Astrocyte of the spinal cord (primary cell): ENCODE measurements at regions not wholly inside any gene's neighbourhood (a gene's known extent, or its start where the extent isn't known, plus 50 kb on each side); places are given as distances from the start of the nearest gene placed in this dataset.

Experiments used
- DNase-seq: peaks from one replicate; pipeline ENCODE4 v3.0.0; 2011; ENCODE audit warnings: low read depth, low spot score
- H3K4me3 ChIP-seq: 2 replicates; pipeline ENCODE4 v1.5.1; 2011; ENCODE audit warnings: low read depth, mild to moderate bottlenecking, low read length, moderate library complexity
- in situ Hi-C: cut with HindIII; loops from 2 replicates; pipeline ENCODE4 v1.10.0; 2017; ENCODE audit warnings: low sequenced_read_pairs
- TF ChIP-seq, protein P1 (sequence below): IDR thresholded peaks from 2 replicates; pipeline ENCODE4 v1.5.1; 2012; ENCODE audit warnings: low read depth, mild to moderate bottlenecking, low read length, inconsistent platforms

DNA sequence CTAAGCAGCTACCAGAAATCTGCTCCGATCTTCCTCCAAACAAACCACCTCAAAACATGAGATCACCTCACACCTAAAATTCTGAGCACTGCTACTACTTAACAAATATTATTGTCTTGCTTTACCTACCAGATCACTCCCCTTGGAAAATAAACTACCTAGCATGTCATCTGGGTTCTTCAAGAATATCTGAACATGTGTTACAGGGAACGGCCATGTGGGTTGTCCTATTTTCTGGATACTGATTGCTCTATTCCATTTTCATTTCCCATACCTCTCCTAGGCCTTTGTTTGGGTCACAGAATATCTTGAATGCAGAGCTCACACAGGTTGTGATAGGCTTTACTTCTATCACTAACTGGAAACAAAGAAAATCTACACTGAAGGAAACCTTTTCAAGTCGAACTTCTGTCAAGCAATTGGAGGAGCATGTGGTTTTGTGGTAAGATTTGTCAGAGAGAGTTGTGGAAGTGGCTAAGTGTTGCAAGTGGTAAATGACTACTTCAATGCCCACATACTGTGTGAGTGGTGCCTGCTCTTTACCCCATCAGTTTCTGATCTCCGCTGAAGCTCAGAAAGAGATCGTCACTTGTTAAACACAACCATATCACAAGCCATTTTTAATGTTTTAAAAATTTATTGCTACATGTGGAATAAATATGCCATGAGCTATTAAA lies 739.1 kb upstream of the ZEB2 start:
- in situ Hi-C loops: no loop called here
- no peak overlapping the region for H3K4me3 ChIP-seq
- peak; percentile 68 for DNase-seq
- TF ChIP-seq, protein P1, sequence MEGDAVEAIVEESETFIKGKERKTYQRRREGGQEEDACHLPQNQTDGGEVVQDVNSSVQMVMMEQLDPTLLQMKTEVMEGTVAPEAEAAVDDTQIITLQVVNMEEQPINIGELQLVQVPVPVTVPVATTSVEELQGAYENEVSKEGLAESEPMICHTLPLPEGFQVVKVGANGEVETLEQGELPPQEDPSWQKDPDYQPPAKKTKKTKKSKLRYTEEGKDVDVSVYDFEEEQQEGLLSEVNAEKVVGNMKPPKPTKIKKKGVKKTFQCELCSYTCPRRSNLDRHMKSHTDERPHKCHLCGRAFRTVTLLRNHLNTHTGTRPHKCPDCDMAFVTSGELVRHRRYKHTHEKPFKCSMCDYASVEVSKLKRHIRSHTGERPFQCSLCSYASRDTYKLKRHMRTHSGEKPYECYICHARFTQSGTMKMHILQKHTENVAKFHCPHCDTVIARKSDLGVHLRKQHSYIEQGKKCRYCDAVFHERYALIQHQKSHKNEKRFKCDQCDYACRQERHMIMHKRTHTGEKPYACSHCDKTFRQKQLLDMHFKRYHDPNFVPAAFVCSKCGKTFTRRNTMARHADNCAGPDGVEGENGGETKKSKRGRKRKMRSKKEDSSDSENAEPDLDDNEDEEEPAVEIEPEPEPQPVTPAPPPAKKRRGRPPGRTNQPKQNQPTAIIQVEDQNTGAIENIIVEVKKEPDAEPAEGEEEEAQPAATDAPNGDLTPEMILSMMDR: no peak

DNA sequence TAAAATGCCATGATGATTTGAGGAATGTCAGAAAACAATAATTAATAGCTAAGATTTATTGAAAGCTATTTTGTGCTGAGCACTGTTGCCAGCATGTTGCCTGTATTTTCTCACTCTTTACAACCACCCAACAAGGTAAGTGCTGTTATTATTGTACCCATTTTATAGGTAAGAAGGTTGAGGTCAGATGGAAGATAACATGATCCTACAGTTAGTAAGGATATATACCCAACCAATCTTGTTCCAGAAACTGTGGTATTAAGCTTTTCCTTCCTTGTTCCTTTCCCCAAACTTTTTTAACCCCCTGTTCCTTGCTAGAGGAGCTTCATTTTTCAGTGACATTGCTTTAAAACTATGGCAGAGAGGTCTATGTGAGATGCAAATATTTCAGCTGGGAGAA lies 738.0 kb upstream of the ZEB2 start:
- H3K4me3 ChIP-seq: no peak overlapping the region
- DNase-seq: no peak
- TF ChIP-seq, protein P1: no peak
- in situ Hi-C loops: no loop called here

DNA sequence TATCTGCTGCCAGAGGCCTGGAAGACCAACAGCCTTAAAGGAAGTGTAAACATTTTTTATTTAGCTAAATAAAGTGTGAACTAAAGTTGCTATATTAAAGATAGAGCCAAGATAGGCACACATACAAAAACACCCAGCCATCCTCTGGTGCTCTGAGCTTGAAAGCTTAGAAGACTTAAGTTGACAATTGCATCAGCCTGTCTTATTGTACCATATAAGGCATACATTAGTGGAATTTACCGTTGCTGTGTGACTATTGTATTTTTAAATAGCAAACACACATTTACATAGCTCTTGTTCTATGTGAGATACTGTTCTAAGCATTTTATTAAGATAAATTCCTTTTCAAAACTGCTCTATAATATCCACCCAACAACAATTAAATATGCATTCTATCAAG lies 736.6 kb upstream of the ZEB2 start:
- H3K4me3 ChIP-seq: no peak overlapping the region
- TF ChIP-seq, protein P1: no peak
- no peak for DNase-seq
- in situ Hi-C loops: no loop called here

DNA sequence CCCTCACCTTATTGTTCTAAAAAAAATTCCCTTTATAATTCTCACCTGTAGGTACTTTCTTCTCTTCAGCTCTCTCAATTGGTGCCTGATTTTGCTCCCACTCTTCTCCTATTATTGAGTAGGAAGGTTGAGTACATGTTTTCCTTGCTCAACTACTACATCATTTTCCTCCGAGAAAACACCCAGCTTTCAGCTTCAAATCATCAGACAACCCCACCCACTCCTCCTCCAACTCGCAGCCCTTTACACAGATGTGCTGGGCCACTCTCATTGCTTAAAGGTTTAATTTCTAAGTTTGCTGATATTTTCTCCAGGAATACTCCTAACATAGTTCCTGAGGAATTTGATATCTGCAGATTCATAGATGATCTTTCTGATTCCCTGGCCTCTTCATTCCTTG lies 734.4 kb upstream of the ZEB2 start:
- no peak for DNase-seq
- TF ChIP-seq, protein P1: no peak
- in situ Hi-C loops: no loop called here
- H3K4me3 ChIP-seq: no peak overlapping the region

DNA sequence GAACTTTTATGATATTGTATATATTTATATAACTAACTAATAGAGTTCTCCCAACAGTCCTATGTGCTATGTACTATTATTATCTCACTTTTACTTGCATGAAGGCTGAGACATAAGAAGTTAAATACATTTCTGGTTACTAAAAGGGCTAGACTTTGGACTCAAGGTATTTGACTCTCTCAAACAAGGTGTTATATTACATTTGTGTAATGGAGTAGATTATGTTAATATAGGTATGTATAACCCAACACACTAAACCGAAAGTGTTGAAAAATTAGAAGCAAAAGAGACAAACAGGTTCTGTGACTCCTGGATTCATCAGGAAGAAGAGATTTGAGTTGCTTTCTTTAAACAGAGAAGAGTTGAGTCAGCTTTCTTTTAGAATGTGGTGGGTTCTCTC lies 733.6 kb upstream of the ZEB2 start:
- H3K4me3 ChIP-seq: no peak overlapping the region
- TF ChIP-seq, protein P1: no peak
- in situ Hi-C loops: no loop called here
- DNase-seq: no peak

DNA sequence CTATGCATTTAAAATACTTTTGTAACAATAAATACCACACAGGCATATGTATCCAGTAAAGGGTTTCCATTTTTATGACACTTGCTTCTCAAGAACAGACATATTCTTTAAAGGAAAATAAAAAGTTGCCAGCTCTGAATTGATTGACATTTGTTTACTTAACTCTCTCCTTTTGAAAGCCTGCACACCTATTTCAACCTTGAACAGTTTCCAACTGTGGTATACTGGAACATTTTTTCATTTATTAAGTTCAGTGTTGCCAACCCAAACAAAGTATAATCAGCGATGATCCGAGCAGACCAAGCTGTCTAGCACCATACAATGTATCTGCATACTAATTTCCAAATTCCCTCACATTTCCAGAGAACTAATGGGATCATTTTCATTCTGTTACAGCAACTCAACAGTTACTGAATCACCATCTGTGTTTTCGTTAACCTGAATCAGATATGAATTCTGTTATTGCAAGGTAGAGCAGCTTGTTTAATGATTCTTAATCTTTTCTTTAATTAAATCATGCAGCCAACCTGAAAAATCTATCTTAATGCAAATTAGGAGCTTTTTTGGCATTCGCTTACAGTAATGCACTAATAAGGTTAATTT lies 725.5 kb upstream of the ZEB2 start:
- TF ChIP-seq, protein P1: no peak
- no peak overlapping the region for H3K4me3 ChIP-seq
- in situ Hi-C loops: no loop called here
- no peak for DNase-seq
